Erythroblast (primary cell): ENCODE measurements at regions not wholly inside any gene's neighbourhood (a gene's known extent, or its start where the extent isn't known, plus 50 kb on each side); places are given as distances from the start of the nearest gene placed in this dataset.

Experiments used
- GATA1 ChIP-seq: IDR thresholded peaks from 2 replicates; pipeline ENCODE4 v1.6.1; 2011; ENCODE audit warnings: low read depth, mild to moderate bottlenecking, control low read depth, low read length, moderate library complexity
- POLR2A ChIP-seq: IDR thresholded peaks from 2 replicates; pipeline ENCODE4 v1.6.1; 2011; ENCODE audit warnings: mild to moderate bottlenecking, low read length

DNA sequence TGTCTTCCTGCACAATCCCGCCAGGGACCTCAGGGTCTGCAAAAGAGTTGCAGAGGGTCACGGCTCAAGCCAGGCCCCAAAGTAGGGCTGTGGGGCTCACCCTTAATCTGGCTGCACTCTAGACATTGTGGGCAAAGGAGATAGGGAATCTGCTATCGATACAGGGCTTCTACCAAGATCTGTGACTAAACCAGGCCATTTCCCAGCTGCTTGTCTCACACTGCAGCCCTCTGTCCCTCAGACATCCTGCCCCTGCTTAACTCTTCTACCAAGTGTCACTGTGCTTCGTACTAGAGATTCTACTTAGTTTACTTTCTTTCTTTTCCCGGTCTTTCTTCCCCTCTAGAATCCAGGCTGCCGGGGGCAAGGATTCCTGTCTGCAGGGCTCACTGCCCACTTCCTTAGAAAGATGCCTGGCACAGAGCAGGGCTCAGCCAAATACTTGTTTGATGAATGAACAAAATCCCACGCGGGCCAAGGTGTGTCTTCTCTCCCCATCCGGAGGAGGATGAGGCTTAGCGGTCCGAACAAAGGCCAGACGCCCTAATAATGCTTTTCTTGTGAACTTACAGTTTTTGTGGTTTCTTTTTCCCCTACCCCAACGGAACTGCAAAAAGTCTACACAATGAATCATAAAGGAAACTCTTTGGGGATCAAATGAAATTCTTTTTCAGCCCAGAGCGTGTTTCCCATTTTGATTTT lies 61.3 kb upstream of the ANO1 start:
- TF ChIP-seq POLR2A (no peak), GATA1 (no peak)
